ENCODE measurements at regions not wholly inside any gene's neighbourhood (a gene's known extent, or its start where the extent isn't known, plus 50 kb on each side); places are given as distances from the start of the nearest gene placed in this dataset.

- no peaks in the 10 kb centered on the region for H3K27me3 Mint-ChIP-seq
- H3K4me3 Mint-ChIP-seq: no peak overlapping the region
- Histone ChIP-seq H3K36me3 (ENCODE audit: control insufficient read depth, insufficient read depth, low read length) (peaks cover 5% of the 10 kb centered on the region), H3K27ac (ENCODE audit: insufficient read depth, low read length, poor library complexity, severe bottlenecking) (no peak overlapping the region), H3K4me1 (ENCODE audit: control insufficient read depth, insufficient read depth, low read length, poor library complexity, severe bottlenecking) (no peaks in the 10 kb centered on the region), H3K9me3 (ENCODE audit: control insufficient read depth in 2 of 2, low read length in 2 of 2) (no peaks in the 10 kb centered on the region), H3K4me3 (ENCODE audit: low read depth, low read length) (no peak overlapping the region), H3K27me3 (ENCODE audit: control insufficient read depth, insufficient read depth, low read length) (no peaks in the 10 kb centered on the region)
- no peak overlapping the region for H3K27ac Mint-ChIP-seq
- H3K4me1 Mint-ChIP-seq: peaks cover 0 to 6% (median 0%) of the 10 kb centered on the region in 4 donors
- ATAC-seq (ENCODE audit: low read depth in 2 of 2) (no peak), DNase-seq (no peak)
- H3K36me3 Mint-ChIP-seq: peaks cover 16% of the 10 kb centered on the region
- peaks cover 0 to 11% (median 0%) of the 10 kb centered on the region in 7 donors for H3K9me3 Mint-ChIP-seq
These were observed 211.1 kb downstream of the BRD1 start for GRCh38 chr22:49616356-49617231.

- H3K4me3 Mint-ChIP-seq: no peak overlapping the region
- ATAC-seq (ENCODE audit: low read depth in 2 of 2): no peak
These were observed 212.4 kb downstream of the BRD1 start for GRCh38 chr22:49614966-49615965.

DNA sequence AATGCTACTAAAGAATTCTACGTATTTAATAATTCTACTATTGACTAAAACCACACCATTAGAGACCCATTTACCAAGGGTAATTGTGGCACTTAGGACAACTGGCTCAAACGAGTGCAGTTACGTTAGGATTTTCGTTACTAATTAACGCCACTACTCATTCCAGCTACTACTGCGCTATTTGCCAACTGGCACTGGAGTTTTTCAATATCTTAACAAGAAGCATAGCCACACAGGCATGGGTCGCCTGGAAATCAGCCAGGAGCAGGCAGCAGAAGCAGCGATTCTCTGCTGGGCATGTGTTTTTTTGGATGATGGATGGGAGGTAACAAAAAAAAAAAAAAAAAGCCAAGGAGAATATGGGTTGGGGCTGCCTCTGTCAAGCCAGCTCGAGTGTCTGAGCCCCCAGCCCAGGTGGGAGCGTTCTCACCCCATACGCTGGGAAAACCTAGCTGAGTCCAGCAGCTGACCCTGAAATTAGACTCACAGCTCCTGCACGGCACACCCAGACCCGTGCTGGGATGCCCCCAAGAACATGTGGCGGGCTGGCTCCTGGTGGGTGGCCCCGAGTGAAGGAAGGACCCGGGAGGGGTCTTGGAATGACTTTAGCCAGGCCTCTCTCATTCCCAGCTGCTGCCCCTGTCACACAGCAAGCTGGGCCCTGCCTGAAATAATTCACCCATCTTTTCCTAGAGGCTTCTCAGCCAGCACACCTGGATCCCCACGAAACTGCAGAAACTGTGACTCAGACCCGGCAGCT, 214.0 kb downstream of the BRD1 start:
- DNase-seq: no peak

More at GRCh38 chr22:49614966-49615965, 212.4 kb downstream of the BRD1 start:
- no peak overlapping the region for H3K4me3 ChIP-seq (ENCODE audit: low read depth, low read length)
- H3K27me3 ChIP-seq (ENCODE audit: control insufficient read depth, insufficient read depth, low read length): no peaks in the 10 kb centered on the region
- H3K9me3 Mint-ChIP-seq: peaks cover 0 to 11% (median 0%) of the 10 kb centered on the region in 7 donors
- no peak for DNase-seq
- no peaks in the 10 kb centered on the region for H3K27me3 Mint-ChIP-seq
- H3K4me1 Mint-ChIP-seq: peaks cover 0 to 6% (median 0%) of the 10 kb centered on the region in 4 donors
- no peaks in the 10 kb centered on the region for H3K9me3 ChIP-seq (ENCODE audit: control insufficient read depth in 2 of 2, low read length in 2 of 2)
- peaks cover 5% of the 10 kb centered on the region for H3K36me3 ChIP-seq (ENCODE audit: control insufficient read depth, insufficient read depth, low read length)
- peaks cover 16% of the 10 kb centered on the region for H3K36me3 Mint-ChIP-seq
- no peaks in the 10 kb centered on the region for H3K4me1 ChIP-seq (ENCODE audit: control insufficient read depth, insufficient read depth, low read length, poor library complexity, severe bottlenecking)
- H3K27ac ChIP-seq (ENCODE audit: insufficient read depth, low read length, poor library complexity, severe bottlenecking): no peak overlapping the region
- H3K27ac Mint-ChIP-seq: no peak overlapping the region

GRCh38 chr22:49613108-49613507, 214.6 kb downstream of the BRD1 start:
- H3K27ac ChIP-seq (ENCODE audit: insufficient read depth, low read length, poor library complexity, severe bottlenecking): no peak overlapping the region
- no peak overlapping the region for H3K4me3 ChIP-seq (ENCODE audit: low read depth, low read length)
- no peaks in the 10 kb centered on the region for H3K4me1 ChIP-seq (ENCODE audit: control insufficient read depth, insufficient read depth, low read length, poor library complexity, severe bottlenecking)
- no peaks in the 10 kb centered on the region for H3K27me3 Mint-ChIP-seq
- no peak overlapping the region for H3K4me3 Mint-ChIP-seq
- DNase-seq (no peak), ATAC-seq (ENCODE audit: low read depth in 2 of 2) (no peak)
- no peaks in the 10 kb centered on the region for H3K4me1 Mint-ChIP-seq
- no peaks in the 10 kb centered on the region for H3K9me3 ChIP-seq (ENCODE audit: control insufficient read depth in 2 of 2, low read length in 2 of 2)
- peaks cover 5% of the 10 kb centered on the region for H3K36me3 ChIP-seq (ENCODE audit: control insufficient read depth, insufficient read depth, low read length)
- H3K9me3 Mint-ChIP-seq: peaks cover 0 to 11% (median 2%) of the 10 kb centered on the region in 7 donors
- H3K27ac Mint-ChIP-seq: no peak overlapping the region
- H3K36me3 Mint-ChIP-seq: peaks cover 14% of the 10 kb centered on the region
- H3K27me3 ChIP-seq (ENCODE audit: control insufficient read depth, insufficient read depth, low read length): no peaks in the 10 kb centered on the region

More for the DNA sequence above, 214.0 kb downstream of the BRD1 start:
- Mint-ChIP-seq H3K9me3 (peaks cover 0 to 11% (median 0%) of the 10 kb centered on the region in 7 donors), H3K4me1 (peaks cover 0 to 3% (median 0%) of the 10 kb centered on the region in 4 donors), H3K27me3 (no peaks in the 10 kb centered on the region), H3K27ac (no peak overlapping the region), H3K36me3 (peaks cover 13% of the 10 kb centered on the region), H3K4me3 (no peak overlapping the region)
- no peak for ATAC-seq (ENCODE audit: low read depth in 2 of 2)
- Histone ChIP-seq H3K36me3 (ENCODE audit: control insufficient read depth, insufficient read depth, low read length) (peaks cover 5% of the 10 kb centered on the region), H3K27ac (ENCODE audit: insufficient read depth, low read length, poor library complexity, severe bottlenecking) (no peak overlapping the region), H3K27me3 (ENCODE audit: control insufficient read depth, insufficient read depth, low read length) (no peaks in the 10 kb centered on the region), H3K9me3 (ENCODE audit: control insufficient read depth in 2 of 2, low read length in 2 of 2) (no peaks in the 10 kb centered on the region), H3K4me1 (ENCODE audit: control insufficient read depth, insufficient read depth, low read length, poor library complexity, severe bottlenecking) (no peaks in the 10 kb centered on the region), H3K4me3 (ENCODE audit: low read depth, low read length) (no peak overlapping the region)

- Mint-ChIP-seq H3K4me3 (no peak overlapping the region), H3K27me3 (no peaks in the 10 kb centered on the region), H3K4me1 (no peaks in the 10 kb centered on the region), H3K27ac (no peak overlapping the region), H3K36me3 (peaks cover 23% of the 10 kb centered on the region), H3K9me3 (peaks cover 0 to 20% (median 5%) of the 10 kb centered on the region in 7 donors)
- Histone ChIP-seq H3K9me3 (ENCODE audit: control insufficient read depth in 2 of 2, low read length in 2 of 2) (peaks cover 7 to 14% of the 10 kb centered on the region in 2 experiments), H3K4me3 (ENCODE audit: low read depth, low read length) (no peak overlapping the region), H3K36me3 (ENCODE audit: control insufficient read depth, insufficient read depth, low read length) (peaks cover 5% of the 10 kb centered on the region), H3K4me1 (ENCODE audit: control insufficient read depth, insufficient read depth, low read length, poor library complexity, severe bottlenecking) (no peaks in the 10 kb centered on the region), H3K27me3 (ENCODE audit: control insufficient read depth, insufficient read depth, low read length) (no peaks in the 10 kb centered on the region), H3K27ac (ENCODE audit: insufficient read depth, low read length, poor library complexity, severe bottlenecking) (no peak overlapping the region)
- ATAC-seq (ENCODE audit: low read depth in 2 of 2) (no peak), DNase-seq (no peak)
These were observed 218.3 kb downstream of the BRD1 start for GRCh38 chr22:49609207-49609876.

GRCh38 chr22:49608660-49609059, 219.0 kb downstream of the BRD1 start:
- Histone ChIP-seq H3K4me3 (ENCODE audit: low read depth, low read length) (no peak overlapping the region), H3K36me3 (ENCODE audit: control insufficient read depth, insufficient read depth, low read length) (peaks cover 5% of the 10 kb centered on the region), H3K27ac (ENCODE audit: insufficient read depth, low read length, poor library complexity, severe bottlenecking) (no peak overlapping the region), H3K4me1 (ENCODE audit: control insufficient read depth, insufficient read depth, low read length, poor library complexity, severe bottlenecking) (no peaks in the 10 kb centered on the region), H3K27me3 (ENCODE audit: control insufficient read depth, insufficient read depth, low read length) (no peaks in the 10 kb centered on the region), H3K9me3 (ENCODE audit: control insufficient read depth in 2 of 2, low read length in 2 of 2) (peaks cover 11 to 19% of the 10 kb centered on the region in 2 experiments)
- DNase-seq (no peak), ATAC-seq (ENCODE audit: low read depth in 2 of 2) (no peak)
- Mint-ChIP-seq H3K4me3 (no peak overlapping the region), H3K27me3 (no peaks in the 10 kb centered on the region), H3K4me1 (no peaks in the 10 kb centered on the region), H3K36me3 (peaks cover 24% of the 10 kb centered on the region), H3K27ac (no peak overlapping the region), H3K9me3 (peaks cover 0 to 27% (median 10%) of the 10 kb centered on the region in 7 donors)
